ENCODE measurements at regions not wholly inside any gene's neighbourhood (a gene's known extent, or its start where the extent isn't known, plus 50 kb on each side); places are given as distances from the start of the nearest gene placed in this dataset.

DNA sequence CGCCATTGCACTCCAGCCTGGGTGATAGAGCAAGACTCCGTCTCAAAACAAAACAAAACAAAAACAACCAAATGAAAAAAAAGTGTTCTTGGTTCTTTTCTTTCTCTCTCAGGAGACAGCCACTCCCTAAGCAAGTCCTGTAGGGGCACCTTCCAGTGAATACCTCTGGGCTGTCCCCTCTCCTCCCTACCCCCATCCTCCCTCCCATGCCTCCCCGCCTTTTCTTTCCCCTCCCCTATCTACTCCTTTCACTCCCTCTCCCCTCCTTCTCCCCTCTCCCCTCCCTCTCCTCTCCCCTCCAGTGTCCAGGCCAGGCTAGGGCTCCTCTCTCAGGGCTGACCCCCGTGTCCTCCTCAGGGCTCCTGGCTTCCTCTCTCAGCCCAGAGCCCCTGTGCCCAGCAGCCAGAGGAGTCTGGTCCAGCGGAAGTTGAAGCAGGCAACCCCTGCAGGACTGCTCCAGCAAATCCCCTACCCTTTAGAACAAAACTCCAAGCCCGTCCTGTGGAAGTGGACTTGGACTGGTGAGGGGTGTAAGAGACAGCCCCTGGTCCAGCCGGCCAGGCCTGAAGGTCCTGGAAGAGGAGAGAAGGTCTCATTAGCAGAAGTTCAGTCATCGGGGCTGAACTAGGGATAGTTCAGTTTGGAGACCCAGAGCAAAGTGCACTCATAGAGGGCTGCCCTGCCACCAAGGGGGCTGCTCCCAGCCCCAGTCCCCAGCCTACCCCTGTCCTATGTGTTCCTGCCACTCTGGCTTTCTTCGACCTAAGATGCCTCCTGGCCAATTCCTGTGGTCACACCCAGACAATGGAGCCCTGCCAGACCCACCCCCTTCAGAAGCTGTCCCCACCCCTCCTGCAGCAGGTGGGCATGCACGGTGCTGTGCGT lies 79.8 kb upstream of the IQSEC1 start:
- TF ChIP-seq, protein P1, sequence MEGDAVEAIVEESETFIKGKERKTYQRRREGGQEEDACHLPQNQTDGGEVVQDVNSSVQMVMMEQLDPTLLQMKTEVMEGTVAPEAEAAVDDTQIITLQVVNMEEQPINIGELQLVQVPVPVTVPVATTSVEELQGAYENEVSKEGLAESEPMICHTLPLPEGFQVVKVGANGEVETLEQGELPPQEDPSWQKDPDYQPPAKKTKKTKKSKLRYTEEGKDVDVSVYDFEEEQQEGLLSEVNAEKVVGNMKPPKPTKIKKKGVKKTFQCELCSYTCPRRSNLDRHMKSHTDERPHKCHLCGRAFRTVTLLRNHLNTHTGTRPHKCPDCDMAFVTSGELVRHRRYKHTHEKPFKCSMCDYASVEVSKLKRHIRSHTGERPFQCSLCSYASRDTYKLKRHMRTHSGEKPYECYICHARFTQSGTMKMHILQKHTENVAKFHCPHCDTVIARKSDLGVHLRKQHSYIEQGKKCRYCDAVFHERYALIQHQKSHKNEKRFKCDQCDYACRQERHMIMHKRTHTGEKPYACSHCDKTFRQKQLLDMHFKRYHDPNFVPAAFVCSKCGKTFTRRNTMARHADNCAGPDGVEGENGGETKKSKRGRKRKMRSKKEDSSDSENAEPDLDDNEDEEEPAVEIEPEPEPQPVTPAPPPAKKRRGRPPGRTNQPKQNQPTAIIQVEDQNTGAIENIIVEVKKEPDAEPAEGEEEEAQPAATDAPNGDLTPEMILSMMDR (IDR thresholded peaks at IDR 0.05) = no peak
- H3K9me3 ChIP-seq = no peaks in the 10 kb centered on the region
- FAIRE-seq (no peak), ATAC-seq (no peak), DNase-seq (peak in 1 of 6 donors; percentile 36)
- intact Hi-C loops (cut with DNase I) = no loop called here
- no peak overlapping the region for H3K4me3 ChIP-seq
- H3K27ac ChIP-seq = no peak overlapping the region
- H3K36me3 ChIP-seq = no peaks in the 10 kb centered on the region
- H3K27me3 ChIP-seq = no peaks in the 10 kb centered on the region
- no peaks in the 10 kb centered on the region for H3K4me1 ChIP-seq
- 79% methylated on average over 11 of the region's 11 CpGs for WGBS, 2 donors

DNA sequence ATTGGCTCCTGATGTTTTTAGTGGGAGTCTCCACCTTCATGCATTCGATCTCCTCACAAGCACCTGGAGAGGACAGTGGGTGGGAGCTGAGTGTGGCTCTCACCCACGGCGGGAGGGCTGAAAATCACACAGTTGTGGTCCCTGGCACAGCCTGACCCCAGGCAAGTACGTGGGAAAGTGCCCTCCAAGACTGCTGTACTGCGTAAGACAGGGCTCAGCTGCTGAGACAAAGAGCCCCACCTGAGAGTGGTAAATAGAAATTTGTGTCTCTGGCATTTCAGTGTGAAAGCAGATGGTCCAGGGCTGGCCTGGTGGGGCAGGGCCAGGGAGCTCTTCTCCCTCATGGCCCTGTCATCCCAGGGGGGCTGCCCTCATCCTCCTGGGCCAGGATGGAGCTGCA lies 77.4 kb upstream of the IQSEC1 start:
- no peaks in the 10 kb centered on the region for H3K9me3 ChIP-seq
- DNase-seq (peak in 1 of 6 donors; percentile 31), FAIRE-seq (no peak), ATAC-seq (no peak)
- no peak overlapping the region for H3K27ac ChIP-seq
- H3K36me3 ChIP-seq = no peaks in the 10 kb centered on the region
- no peaks in the 10 kb centered on the region for H3K27me3 ChIP-seq
- H3K4me3 ChIP-seq = no peak overlapping the region
- TF ChIP-seq, protein P1 (IDR thresholded peaks at IDR 0.05) = no peak
- WGBS, 2 donors = 87 to 92% methylated on average over 5 of the region's 5 CpGs
- H3K4me1 ChIP-seq = no peaks in the 10 kb centered on the region
- intact Hi-C loops (cut with DNase I) = no loop called here

DNA sequence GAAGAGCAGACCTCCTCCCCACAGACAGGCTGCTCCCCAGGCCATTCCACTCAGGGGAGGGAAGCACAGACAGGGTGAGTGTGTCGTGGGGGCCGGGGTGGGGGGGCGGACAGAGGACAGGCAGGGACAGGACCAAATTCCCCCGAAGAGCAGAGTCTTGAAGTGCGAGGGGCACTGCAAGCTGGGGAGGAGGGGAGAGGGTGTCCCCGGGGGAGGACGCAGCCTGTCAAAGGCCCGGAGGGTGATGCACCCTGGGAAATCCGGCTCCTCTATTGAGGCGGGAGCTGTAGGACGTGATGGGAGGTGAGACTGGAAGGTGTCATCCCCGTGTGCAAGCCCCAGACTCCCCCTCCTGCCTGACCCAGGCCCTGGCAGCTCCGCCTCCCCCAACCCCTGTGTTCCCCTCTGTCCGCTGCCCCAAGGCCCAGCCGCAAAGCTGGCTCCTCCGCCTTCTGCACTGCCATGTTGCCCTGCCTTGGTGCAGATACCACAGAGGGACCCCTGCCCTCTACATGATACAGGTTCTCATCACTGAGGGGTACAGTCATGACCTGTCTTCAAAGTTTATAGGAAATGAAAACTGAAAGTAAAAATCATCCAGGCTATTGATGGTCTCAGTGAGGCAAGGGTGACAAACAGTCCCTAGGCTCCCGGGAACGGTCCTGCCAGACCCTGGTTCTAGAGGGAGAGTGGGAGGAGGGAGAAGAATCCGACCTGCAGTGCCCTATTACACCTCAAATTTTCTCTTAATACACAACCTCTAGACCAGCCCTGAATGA lies 76.3 kb upstream of the IQSEC1 start:
- DNase-seq (peak in 1 of 6 donors; percentile 46), ATAC-seq (no peak), FAIRE-seq (no peak)
- H3K4me3 ChIP-seq = no peak overlapping the region
- no peaks in the 10 kb centered on the region for H3K9me3 ChIP-seq
- H3K27ac ChIP-seq = no peak overlapping the region
- no peaks in the 10 kb centered on the region for H3K27me3 ChIP-seq
- H3K4me1 ChIP-seq = no peaks in the 10 kb centered on the region
- 74 to 77% methylated on average over 19 of the region's 19 CpGs for WGBS, 2 donors
- H3K36me3 ChIP-seq = no peaks in the 10 kb centered on the region
- TF ChIP-seq, protein P1 (IDR thresholded peaks at IDR 0.05) = no peak
- intact Hi-C loops (cut with DNase I) = no loop called here

DNA sequence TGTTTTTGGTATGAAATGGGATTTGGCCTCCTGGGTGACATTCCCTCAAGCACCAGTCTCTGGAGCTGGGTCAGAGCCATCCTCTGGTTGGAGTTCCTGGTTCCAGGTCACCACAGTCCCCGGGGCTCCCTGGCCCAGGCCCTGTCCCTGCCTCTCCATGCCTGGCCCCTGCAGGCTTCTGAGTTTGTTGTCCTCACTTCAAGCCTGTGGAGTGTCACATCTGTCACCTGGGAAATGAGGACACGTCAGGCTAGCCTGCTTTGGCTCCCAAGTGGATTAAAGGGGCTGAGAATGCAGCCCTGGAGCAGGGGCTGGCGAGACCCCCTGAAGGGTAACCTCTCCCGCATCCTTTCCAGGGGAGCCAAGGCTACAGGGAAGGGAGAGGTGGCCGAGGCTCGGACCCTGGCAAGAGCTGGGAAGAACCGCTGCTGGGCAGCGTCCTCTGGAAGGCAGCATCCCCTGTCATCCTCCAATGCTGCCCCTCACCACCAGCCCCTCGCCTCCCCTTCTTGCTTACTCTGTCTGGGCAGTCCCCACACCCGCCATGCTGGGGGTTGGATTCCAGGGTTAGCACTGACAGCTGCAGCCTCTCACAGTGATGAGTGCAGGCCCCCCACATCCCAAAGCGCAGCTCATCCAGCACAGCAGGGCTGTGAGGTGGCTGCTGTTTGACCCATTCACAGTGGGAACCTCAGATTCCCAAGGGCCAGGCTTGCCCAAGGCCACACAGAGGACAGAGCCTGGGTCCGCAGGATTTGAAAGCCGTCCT lies 75.5 kb upstream of the IQSEC1 start:
- Histone ChIP-seq H3K36me3 (no peaks in the 10 kb centered on the region), H3K27me3 (no peaks in the 10 kb centered on the region), H3K9me3 (no peaks in the 10 kb centered on the region), H3K4me1 (no peaks in the 10 kb centered on the region), H3K27ac (no peak overlapping the region), H3K4me3 (no peak overlapping the region)
- TF ChIP-seq, protein P1 (IDR thresholded peaks at IDR 0.05) = no peak
- DNase-seq (peak in 1 of 6 donors; percentile 35), ATAC-seq (no peak), FAIRE-seq (no peak)
- intact Hi-C loops (cut with DNase I) = no loop called here
- 78 to 81% methylated on average over 12 to 13 of the region's 13 CpGs for WGBS, 2 donors
